ENCODE measurements at regions not wholly inside any gene's neighbourhood (a gene's known extent, or its start where the extent isn't known, plus 50 kb on each side); places are given as distances from the start of the nearest gene placed in this dataset.

DNA sequence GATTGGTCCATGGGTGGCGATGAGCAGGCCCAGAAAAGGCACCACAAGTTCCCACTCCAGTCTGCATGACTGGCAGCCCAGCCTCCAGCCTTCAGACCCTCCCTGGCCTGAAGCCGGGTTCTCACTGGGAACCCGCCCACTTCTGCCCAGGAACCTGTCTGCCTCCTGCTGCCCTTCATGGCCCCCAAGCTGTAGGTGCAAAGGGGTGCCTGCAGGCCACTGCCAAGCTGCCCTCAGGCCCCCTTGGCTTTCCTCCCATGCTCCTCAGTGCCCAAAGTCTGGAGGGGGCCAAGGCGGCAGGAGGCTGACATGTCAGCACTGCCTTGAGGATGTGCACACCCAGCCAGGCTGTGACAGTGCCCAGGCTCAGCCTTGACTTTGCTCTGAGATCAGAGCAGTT lies 488.5 kb upstream of the THBS1 start:
- Mint-ChIP-seq H3K27me3 (ENCODE audit: low read depth in 3 of 3) (peaks cover 0 to 1% (median 1%) of the 10 kb centered on the region in 3 donors), H3K9me3 (no peaks in the 10 kb centered on the region), H3K36me3 (no peaks in the 10 kb centered on the region), H3K4me3 (peak overlapping the region in 1 of 2 donors; percentile 11), H3K4me1 (no peaks in the 10 kb centered on the region), H3K27ac (peak overlapping the region in 1 of 7 donors; percentile 60)
- Histone ChIP-seq H3K9me3 (replicated peaks in 1 of 2; ENCODE audit: control insufficient read depth in 1 of 2, insufficient read depth in 1 of 2, low read length in 2 of 2) (no peaks in the 10 kb centered on the region), H2AFZ (ENCODE audit: insufficient read depth, low read depth, low read length, poor library complexity, severe bottlenecking) (no peak overlapping the region), H4K20me1 (ENCODE audit: insufficient read depth, low read length) (no peaks in the 10 kb centered on the region), H3K36me3 (replicated peaks in 1 of 2; ENCODE audit: control insufficient read depth in 1 of 2, insufficient read depth in 2 of 2, low read length in 2 of 2) (no peaks in the 10 kb centered on the region), H3K79me2 (ENCODE audit: insufficient read depth, low read length) (no peaks in the 10 kb centered on the region), H3K27me3 (ENCODE audit: control insufficient read depth in 2 of 2, insufficient read depth in 2 of 2, low read length in 2 of 2) (no peaks in the 10 kb centered on the region), H3K4me1 (ENCODE audit: control insufficient read depth in 1 of 2, insufficient read depth in 2 of 2, low read length in 2 of 2) (no peaks in the 10 kb centered on the region), H3K4me3 (replicated peaks in 1 of 3; ENCODE audit: low read depth in 2 of 3, low read length in 3 of 3) (no peak overlapping the region), H3K4me2 (replicated peaks; ENCODE audit: extremely low read depth, low read length, poor library complexity, severe bottlenecking) (no peak overlapping the region), H3K9ac (ENCODE audit: insufficient read depth, low read length, poor library complexity, severe bottlenecking) (no peak overlapping the region), H3K27ac (ENCODE audit: low read depth in 1 of 2, low read length in 2 of 2) (no peak overlapping the region)
- no peak for DNase-seq
- TF ChIP-seq, protein P1, sequence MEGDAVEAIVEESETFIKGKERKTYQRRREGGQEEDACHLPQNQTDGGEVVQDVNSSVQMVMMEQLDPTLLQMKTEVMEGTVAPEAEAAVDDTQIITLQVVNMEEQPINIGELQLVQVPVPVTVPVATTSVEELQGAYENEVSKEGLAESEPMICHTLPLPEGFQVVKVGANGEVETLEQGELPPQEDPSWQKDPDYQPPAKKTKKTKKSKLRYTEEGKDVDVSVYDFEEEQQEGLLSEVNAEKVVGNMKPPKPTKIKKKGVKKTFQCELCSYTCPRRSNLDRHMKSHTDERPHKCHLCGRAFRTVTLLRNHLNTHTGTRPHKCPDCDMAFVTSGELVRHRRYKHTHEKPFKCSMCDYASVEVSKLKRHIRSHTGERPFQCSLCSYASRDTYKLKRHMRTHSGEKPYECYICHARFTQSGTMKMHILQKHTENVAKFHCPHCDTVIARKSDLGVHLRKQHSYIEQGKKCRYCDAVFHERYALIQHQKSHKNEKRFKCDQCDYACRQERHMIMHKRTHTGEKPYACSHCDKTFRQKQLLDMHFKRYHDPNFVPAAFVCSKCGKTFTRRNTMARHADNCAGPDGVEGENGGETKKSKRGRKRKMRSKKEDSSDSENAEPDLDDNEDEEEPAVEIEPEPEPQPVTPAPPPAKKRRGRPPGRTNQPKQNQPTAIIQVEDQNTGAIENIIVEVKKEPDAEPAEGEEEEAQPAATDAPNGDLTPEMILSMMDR (IDR thresholded peaks at IDR 0.05) = no peak
- 100% methylated on average over 4 of the region's 4 CpGs for WGBS (ENCODE audit: insufficient coverage)
- intact Hi-C loops (cut with micrococcal nuclease) = no loop called here

DNA sequence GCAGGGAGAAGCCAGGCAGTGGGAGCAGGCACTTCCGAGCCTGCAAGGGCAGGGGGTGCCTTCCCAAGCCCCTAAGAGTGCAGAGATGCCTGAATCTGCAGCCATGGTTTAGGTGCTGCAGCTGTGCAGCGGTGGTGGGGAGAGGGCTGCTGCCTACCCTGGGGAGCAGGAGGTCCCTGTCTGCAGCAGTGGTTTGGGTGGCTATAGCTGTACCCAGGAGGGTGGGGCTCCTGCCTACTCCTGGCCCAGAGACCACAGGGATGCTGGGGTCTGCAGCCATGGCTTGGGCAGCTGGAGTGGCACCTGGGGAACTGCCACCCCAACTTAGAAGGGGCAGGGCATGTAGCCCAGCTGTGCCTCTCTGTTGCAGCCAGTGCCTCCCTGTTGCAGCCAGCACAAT lies 488.1 kb upstream of the THBS1 start:
- H3K4me3 Mint-ChIP-seq = peak overlapping the region in 1 of 2 donors; percentile 11
- H2AFZ ChIP-seq (ENCODE audit: insufficient read depth, low read depth, low read length, poor library complexity, severe bottlenecking) = no peak overlapping the region
- H3K27ac ChIP-seq (ENCODE audit: low read depth in 1 of 2, low read length in 2 of 2) = no peak overlapping the region
- H3K27me3 ChIP-seq (ENCODE audit: control insufficient read depth in 2 of 2, insufficient read depth in 2 of 2, low read length in 2 of 2) = no peaks in the 10 kb centered on the region
- H4K20me1 ChIP-seq (ENCODE audit: insufficient read depth, low read length) = no peaks in the 10 kb centered on the region
- TF ChIP-seq, protein P1 (IDR thresholded peaks at IDR 0.05) = no peak
- no peaks in the 10 kb centered on the region for H3K9me3 ChIP-seq (replicated peaks in 1 of 2; ENCODE audit: control insufficient read depth in 1 of 2, insufficient read depth in 1 of 2, low read length in 2 of 2)
- H3K4me1 Mint-ChIP-seq = no peaks in the 10 kb centered on the region
- H3K4me3 ChIP-seq (replicated peaks in 1 of 3; ENCODE audit: low read depth in 2 of 3, low read length in 3 of 3) = no peak overlapping the region
- H3K27me3 Mint-ChIP-seq (ENCODE audit: low read depth in 3 of 3) = peaks cover 0 to 1% (median 1%) of the 10 kb centered on the region in 3 donors
- no peaks in the 10 kb centered on the region for H3K9me3 Mint-ChIP-seq
- no peaks in the 10 kb centered on the region for H3K36me3 Mint-ChIP-seq
- H3K79me2 ChIP-seq (ENCODE audit: insufficient read depth, low read length) = no peaks in the 10 kb centered on the region
- intact Hi-C loops (cut with micrococcal nuclease) = no loop called here
- no peak for DNase-seq
- no peak overlapping the region for H3K9ac ChIP-seq (ENCODE audit: insufficient read depth, low read length, poor library complexity, severe bottlenecking)
- H3K4me1 ChIP-seq (ENCODE audit: control insufficient read depth in 1 of 2, insufficient read depth in 2 of 2, low read length in 2 of 2) = no peaks in the 10 kb centered on the region
- no peaks in the 10 kb centered on the region for H3K36me3 ChIP-seq (replicated peaks in 1 of 2; ENCODE audit: control insufficient read depth in 1 of 2, insufficient read depth in 2 of 2, low read length in 2 of 2)
- peak overlapping the region in 1 of 7 donors; percentile 60 for H3K27ac Mint-ChIP-seq
- no peak overlapping the region for H3K4me2 ChIP-seq (replicated peaks; ENCODE audit: extremely low read depth, low read length, poor library complexity, severe bottlenecking)
- 90% methylated on average over 2 of the region's 2 CpGs for WGBS (ENCODE audit: insufficient coverage)
